ENCODE measurements at regions not wholly inside any gene's neighbourhood (a gene's known extent, or its start where the extent isn't known, plus 50 kb on each side); places are given as distances from the start of the nearest gene placed in this dataset.

DNA sequence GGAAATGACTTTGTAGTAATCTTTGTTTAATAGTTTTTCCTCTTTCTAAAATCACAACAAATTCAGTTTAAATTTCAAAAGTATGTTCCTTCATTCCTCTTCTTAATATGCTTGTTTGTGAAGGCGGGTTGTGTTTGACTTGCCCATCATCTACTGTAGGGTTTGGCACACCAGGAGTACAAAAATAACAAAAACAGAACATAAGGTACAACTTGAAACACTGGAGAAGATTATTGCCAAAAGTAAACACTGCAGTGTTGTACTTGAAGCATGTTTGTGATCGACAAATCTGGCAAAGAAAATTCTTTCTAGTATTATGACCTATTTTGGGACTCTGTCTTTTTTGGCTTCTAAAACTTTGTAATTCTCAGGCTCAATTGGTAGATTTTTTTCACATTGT, 518.6 kb downstream of the SLITRK5 start:
- TF ChIP-seq YBX1 (IDR thresholded peaks at IDR 0.05) (no peak), ATF7 (IDR thresholded peaks at IDR 0.05) (no peak), TAF1 (IDR thresholded peaks at IDR 0.05; ENCODE audit: control insufficient read depth, extremely low read depth, insufficient read depth, low read length, severe bottlenecking) (no peak), LARP7 (IDR thresholded peaks at IDR 0.05) (no peak), SRSF1 (IDR thresholded peaks at IDR 0.05; ENCODE audit: low read depth, low read length) (no peak), SREBF1 (IDR thresholded peaks at IDR 0.05; ENCODE audit: borderline replicate concordance, low read depth, low read length) (no peak), SREBF2 (CRISPR knock-in tag; IDR thresholded peaks at IDR 0.05) (no peak), POLR2A (conservative IDR thresholded peaks at IDR 0.05) (no peak), ZNF76 (CRISPR knock-in tag; IDR thresholded peaks at IDR 0.05; ENCODE audit: borderline replicate concordance) (no peak), MYBL2 (IDR thresholded peaks at IDR 0.05; ENCODE audit: low read depth) (no peak), MYBL2 (CRISPR knock-in tag; IDR thresholded peaks at IDR 0.05; ENCODE audit: borderline replicate concordance) (no peak), JUND (IDR thresholded peaks at IDR 0.05; ENCODE audit: borderline replicate concordance, low read depth, low read length) (no peak), JUND (tag; IDR thresholded peaks at IDR 0.05; ENCODE audit: borderline replicate concordance, low read depth, low read length) (no peak), ZNF134 (CRISPR knock-in tag; conservative IDR thresholded peaks at IDR 0.05) (no peak), GTF2F1 (IDR thresholded peaks at IDR 0.05; ENCODE audit: low read depth, low read length) (no peak)
- TF ChIP-seq, protein P1, sequence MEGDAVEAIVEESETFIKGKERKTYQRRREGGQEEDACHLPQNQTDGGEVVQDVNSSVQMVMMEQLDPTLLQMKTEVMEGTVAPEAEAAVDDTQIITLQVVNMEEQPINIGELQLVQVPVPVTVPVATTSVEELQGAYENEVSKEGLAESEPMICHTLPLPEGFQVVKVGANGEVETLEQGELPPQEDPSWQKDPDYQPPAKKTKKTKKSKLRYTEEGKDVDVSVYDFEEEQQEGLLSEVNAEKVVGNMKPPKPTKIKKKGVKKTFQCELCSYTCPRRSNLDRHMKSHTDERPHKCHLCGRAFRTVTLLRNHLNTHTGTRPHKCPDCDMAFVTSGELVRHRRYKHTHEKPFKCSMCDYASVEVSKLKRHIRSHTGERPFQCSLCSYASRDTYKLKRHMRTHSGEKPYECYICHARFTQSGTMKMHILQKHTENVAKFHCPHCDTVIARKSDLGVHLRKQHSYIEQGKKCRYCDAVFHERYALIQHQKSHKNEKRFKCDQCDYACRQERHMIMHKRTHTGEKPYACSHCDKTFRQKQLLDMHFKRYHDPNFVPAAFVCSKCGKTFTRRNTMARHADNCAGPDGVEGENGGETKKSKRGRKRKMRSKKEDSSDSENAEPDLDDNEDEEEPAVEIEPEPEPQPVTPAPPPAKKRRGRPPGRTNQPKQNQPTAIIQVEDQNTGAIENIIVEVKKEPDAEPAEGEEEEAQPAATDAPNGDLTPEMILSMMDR (IDR thresholded peaks at IDR 0.05 in 2 of 3, conservative IDR thresholded peaks at IDR 0.05 in 1 of 3; ENCODE audit: insufficient read depth in 2 of 3, low read depth in 1 of 3, low read length in 3 of 3), result no peak

All from K562 (cell line).